22Rv1 (cell line): ENCODE measurements at regions not wholly inside any gene's neighbourhood (a gene's known extent, or its start where the extent isn't known, plus 50 kb on each side); places are given as distances from the start of the nearest gene placed in this dataset.

Source experiments
- H3K27ac ChIP-seq: fragments of 450-650 bp; 2 replicates; pipeline ENCODE4 v1.5.1; 2017
- ZFX ChIP-seq: fragments of 450-650 bp; IDR thresholded peaks from 2 replicates; pipeline ENCODE4 v1.6.1; 2017; ENCODE audit warnings: antibody characterized with exemption, borderline replicate concordance
- TF ChIP-seq, protein P1 (sequence below): fragments of 450-650 bp; IDR thresholded peaks from 2 replicates; pipeline ENCODE4 v1.5.1; 2017; ENCODE audit warnings: mild to moderate bottlenecking

DNA sequence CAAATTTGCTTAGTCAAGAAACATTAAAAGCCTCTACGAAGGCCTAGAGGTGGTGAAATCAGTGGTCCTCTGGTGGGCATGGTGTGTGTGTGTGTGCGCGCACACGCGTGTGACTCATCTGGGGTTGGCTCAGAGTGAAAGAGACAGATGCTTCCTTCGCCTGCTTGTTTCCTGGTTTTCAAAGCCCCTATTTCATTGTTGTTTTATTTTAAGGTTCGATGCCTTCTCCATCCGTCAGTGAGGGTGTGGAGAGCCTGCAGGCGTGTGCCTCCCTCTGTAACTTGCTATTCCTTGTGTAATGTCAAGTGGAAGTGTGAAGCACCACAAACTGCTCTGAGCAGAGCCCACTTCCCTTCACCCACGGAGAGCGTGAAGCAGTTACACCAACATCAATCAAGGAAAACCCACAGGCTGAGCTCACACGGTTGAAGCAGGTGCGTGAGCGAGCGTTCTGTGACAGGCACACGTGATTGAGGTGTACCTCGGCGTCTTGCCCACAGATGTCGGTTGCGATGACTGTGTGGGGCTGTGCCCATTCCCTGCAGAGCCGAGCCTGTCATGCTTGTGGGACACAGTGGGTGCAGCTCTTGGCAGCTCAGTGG is 233.9 kb downstream of the PRL start:
- TF ChIP-seq, protein P1, sequence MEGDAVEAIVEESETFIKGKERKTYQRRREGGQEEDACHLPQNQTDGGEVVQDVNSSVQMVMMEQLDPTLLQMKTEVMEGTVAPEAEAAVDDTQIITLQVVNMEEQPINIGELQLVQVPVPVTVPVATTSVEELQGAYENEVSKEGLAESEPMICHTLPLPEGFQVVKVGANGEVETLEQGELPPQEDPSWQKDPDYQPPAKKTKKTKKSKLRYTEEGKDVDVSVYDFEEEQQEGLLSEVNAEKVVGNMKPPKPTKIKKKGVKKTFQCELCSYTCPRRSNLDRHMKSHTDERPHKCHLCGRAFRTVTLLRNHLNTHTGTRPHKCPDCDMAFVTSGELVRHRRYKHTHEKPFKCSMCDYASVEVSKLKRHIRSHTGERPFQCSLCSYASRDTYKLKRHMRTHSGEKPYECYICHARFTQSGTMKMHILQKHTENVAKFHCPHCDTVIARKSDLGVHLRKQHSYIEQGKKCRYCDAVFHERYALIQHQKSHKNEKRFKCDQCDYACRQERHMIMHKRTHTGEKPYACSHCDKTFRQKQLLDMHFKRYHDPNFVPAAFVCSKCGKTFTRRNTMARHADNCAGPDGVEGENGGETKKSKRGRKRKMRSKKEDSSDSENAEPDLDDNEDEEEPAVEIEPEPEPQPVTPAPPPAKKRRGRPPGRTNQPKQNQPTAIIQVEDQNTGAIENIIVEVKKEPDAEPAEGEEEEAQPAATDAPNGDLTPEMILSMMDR: no peak
- TF ChIP-seq ZFX: no peak
- H3K27ac ChIP-seq: no peak overlapping the region

DNA sequence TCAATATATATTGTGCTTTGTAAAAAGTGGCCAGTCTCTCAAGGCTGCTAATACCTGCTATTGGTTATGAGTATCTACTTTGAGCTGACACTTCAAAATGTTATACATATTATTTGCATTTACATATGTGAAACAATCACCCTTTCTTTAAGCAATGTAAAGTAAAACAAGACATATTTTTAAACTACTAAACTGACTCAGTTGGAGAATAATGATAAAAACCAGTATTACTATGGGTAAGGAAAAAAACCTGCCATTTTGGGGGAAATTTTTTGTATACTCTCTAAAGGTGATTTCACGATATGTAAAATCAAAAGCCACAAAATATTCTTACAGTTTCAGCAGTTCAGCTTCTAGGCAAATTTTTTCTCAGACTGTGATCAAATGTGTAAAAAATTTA is 232.3 kb downstream of the PRL start:
- TF ChIP-seq, protein P1: no peak
- no peak for TF ChIP-seq ZFX

DNA sequence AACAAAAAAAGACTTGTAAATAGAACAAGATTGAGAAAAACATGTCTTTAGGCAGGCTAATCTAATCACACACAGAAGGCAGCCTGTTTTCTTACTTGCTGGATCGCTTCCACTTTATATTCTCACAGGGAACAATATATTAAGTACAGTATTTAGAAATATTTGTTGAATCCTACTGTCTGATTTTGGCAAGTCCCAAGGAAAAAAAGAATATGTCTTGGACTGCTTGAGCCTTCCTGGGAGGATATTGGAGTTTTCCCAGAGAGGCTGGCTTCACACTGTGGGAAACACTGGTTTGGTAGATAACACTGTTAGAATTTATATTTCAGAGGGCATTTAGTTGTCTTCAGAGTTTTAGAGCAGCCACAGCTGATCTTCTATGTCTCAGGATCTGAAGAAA is 229.7 kb downstream of the PRL start:
- no peak for TF ChIP-seq ZFX
- TF ChIP-seq, protein P1: no peak
- no peak overlapping the region for H3K27ac ChIP-seq

More for the DNA sequence above, 232.3 kb downstream of the PRL start:
- no peak overlapping the region for H3K27ac ChIP-seq

DNA sequence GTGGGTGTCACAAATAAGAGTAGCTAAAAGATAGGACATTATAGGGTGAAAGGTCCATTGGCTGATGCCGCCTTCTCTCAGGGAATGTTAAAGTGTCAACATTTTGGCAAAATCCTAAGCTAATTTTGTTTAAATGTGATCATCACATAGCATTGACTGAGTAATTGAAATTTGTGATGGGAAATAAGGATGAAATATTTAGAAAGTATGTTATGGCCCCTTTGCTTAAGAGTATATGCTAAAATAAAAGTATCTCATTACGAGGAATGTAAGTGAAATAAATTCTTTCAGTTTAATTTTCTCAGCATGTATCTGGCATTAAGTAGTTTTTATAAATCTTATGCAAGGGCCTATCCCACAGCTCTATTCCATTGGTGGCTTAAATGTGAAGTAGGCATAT is 229.2 kb downstream of the PRL start:
- TF ChIP-seq, protein P1: no peak
- no peak for TF ChIP-seq ZFX
- no peak overlapping the region for H3K27ac ChIP-seq

DNA sequence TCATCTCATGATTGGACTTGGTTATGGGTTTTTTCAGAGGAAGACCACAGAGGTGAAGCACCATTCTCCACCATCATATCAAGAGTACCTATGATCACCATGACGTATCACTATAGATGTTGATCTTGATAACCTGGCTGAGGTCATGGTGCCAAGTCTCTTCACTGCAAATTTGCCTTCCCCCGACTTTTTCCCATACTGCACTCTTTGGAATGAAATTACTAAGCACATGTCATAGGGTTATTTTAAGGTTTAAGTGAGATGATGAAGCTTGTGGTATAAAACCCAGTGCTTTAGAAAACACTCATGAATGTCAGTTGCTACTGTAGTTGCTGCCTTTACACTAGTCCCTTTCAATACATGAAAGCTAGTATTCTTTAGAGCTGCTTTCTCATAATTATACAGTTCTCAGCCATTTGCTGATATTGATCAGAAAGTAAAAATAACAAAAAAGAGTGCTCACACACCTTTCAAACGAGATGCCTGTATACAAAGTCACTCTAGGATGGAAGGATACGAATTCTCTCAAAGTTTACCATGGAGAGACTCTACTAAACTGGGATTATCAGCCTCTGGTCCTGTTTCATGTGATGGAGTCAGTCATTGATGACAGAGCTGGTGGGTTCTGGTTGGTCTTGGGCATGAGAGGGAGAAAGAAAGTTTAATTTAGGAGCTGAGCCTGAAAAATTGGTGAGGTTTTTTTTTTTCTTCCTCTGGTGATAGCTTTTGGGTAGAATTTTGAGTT is 228.1 kb downstream of the PRL start:
- TF ChIP-seq, protein P1: no peak
- TF ChIP-seq ZFX: no peak
- H3K27ac ChIP-seq: no peak overlapping the region

DNA sequence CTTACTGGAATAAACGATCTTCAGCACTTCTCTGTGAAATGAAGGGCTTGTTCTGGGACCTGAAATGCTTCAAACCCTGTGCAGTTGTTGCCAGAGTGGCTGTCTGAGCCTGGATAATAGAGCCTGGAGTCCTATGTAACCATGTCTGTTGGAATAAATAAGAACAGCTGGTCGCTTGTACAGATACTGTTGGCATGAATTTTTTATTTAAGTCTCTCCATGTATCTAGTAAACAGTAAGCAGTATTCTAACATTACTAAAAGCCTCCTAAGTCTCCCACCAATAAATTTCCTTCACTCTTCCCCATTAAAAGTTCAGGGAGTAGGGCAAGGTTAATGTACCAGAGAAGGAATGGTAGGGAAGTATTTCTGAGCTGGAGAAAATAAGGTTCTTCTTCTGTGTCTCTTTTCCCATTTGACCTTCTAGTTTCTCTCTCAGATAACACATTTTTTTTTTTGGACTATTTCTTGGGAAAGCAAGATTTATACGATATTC is 227.5 kb downstream of the PRL start:
- TF ChIP-seq, protein P1: no peak
- TF ChIP-seq ZFX: no peak
- no peak overlapping the region for H3K27ac ChIP-seq
